ENCODE measurements at regions not wholly inside any gene's neighbourhood (a gene's known extent, or its start where the extent isn't known, plus 50 kb on each side); places are given as distances from the start of the nearest gene placed in this dataset.

GRCh38 chr11:25777343-25777742 is 554.6 kb upstream of the ANO3 start:
- no peak for TF ChIP-seq MYC (IDR thresholded peaks at IDR 0.05; ENCODE audit: borderline replicate concordance, low read length)
- TF ChIP-seq RCOR1 (IDR thresholded peaks at IDR 0.05; ENCODE audit: low read depth, low read length): no peak

All from A549 (cell line).